ENCODE measurements at regions not wholly inside any gene's neighbourhood (a gene's known extent, or its start where the extent isn't known, plus 50 kb on each side); places are given as distances from the start of the nearest gene placed in this dataset.

DNA sequence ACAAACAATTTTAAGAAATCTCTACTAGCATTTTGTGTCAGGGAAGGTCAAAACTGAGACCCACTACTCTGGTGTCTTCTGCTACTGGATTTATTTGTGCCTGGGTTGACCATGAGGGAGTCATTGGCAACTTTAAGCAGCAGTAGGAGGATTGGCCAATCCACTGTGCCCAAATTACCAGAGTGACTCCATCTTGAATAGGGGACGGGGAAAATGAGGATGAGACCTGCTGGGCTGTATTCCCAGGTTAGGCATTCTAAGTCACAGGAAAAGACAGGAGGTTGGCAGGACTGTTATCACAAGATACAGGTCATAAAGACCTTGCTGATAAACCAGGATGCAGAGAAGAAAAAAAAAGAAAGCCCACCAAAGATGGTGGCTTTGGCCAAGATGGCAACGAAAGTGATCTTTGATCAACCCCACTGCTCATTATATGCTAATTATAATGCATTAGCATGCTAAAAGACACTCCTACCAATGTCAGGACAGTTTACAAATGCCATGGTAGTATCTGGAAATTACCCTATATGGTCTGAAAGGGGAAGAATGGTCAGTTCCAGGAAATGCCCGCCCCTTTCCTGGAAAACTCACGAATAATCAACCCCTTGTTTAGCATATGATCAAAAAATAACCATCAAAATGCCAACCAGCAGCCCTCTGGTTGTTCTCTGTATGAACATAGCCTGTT, 200.9 kb downstream of the LTN1 start (continued):
- TF ChIP-seq E2F1 (CRISPR knock-in tag; IDR thresholded peaks at IDR 0.05): no peak
- peak; percentile 93 for TF ChIP-seq ZBTB17 (CRISPR knock-in tag; IDR thresholded peaks at IDR 0.05)
- TF ChIP-seq MEF2D (tag; conservative IDR thresholded peaks at IDR 0.05; ENCODE audit: low read depth): peak; percentile 81
- TF ChIP-seq ZNF311 (CRISPR knock-in tag; IDR thresholded peaks at IDR 0.05): peak; percentile 90
- no peak for TF ChIP-seq TAF1 (IDR thresholded peaks at IDR 0.05; ENCODE audit: control insufficient read depth, extremely low read depth, insufficient read depth, low read length, severe bottlenecking)
- TF ChIP-seq, protein P1, sequence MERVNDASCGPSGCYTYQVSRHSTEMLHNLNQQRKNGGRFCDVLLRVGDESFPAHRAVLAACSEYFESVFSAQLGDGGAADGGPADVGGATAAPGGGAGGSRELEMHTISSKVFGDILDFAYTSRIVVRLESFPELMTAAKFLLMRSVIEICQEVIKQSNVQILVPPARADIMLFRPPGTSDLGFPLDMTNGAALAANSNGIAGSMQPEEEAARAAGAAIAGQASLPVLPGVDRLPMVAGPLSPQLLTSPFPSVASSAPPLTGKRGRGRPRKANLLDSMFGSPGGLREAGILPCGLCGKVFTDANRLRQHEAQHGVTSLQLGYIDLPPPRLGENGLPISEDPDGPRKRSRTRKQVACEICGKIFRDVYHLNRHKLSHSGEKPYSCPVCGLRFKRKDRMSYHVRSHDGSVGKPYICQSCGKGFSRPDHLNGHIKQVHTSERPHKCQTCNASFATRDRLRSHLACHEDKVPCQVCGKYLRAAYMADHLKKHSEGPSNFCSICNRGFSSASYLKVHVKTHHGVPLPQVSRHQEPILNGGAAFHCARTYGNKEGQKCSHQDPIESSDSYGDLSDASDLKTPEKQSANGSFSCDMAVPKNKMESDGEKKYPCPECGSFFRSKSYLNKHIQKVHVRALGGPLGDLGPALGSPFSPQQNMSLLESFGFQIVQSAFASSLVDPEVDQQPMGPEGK (CRISPR knock-in tag; IDR thresholded peaks at IDR 0.05; ENCODE audit: borderline replicate concordance): peak; percentile 90; the same call in 1 of the 2 replicates
- peak; percentile 43; the same call in 1 of the 2 replicates for TF ChIP-seq PTTG1 (tag; IDR thresholded peaks at IDR 0.05; ENCODE audit: low read depth)
- TF ChIP-seq RHOXF2B (CRISPR knock-in tag; conservative IDR thresholded peaks at IDR 0.05): no peak
- TF ChIP-seq ZNF507 (tag; conservative IDR thresholded peaks at IDR 0.05): peak; percentile 65
- TF ChIP-seq, protein P2, sequence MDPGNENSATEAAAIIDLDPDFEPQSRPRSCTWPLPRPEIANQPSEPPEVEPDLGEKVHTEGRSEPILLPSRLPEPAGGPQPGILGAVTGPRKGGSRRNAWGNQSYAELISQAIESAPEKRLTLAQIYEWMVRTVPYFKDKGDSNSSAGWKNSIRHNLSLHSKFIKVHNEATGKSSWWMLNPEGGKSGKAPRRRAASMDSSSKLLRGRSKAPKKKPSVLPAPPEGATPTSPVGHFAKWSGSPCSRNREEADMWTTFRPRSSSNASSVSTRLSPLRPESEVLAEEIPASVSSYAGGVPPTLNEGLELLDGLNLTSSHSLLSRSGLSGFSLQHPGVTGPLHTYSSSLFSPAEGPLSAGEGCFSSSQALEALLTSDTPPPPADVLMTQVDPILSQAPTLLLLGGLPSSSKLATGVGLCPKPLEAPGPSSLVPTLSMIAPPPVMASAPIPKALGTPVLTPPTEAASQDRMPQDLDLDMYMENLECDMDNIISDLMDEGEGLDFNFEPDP (CRISPR knock-in tag; IDR thresholded peaks at IDR 0.05): peak; percentile 92
- TF ChIP-seq, protein P3, sequence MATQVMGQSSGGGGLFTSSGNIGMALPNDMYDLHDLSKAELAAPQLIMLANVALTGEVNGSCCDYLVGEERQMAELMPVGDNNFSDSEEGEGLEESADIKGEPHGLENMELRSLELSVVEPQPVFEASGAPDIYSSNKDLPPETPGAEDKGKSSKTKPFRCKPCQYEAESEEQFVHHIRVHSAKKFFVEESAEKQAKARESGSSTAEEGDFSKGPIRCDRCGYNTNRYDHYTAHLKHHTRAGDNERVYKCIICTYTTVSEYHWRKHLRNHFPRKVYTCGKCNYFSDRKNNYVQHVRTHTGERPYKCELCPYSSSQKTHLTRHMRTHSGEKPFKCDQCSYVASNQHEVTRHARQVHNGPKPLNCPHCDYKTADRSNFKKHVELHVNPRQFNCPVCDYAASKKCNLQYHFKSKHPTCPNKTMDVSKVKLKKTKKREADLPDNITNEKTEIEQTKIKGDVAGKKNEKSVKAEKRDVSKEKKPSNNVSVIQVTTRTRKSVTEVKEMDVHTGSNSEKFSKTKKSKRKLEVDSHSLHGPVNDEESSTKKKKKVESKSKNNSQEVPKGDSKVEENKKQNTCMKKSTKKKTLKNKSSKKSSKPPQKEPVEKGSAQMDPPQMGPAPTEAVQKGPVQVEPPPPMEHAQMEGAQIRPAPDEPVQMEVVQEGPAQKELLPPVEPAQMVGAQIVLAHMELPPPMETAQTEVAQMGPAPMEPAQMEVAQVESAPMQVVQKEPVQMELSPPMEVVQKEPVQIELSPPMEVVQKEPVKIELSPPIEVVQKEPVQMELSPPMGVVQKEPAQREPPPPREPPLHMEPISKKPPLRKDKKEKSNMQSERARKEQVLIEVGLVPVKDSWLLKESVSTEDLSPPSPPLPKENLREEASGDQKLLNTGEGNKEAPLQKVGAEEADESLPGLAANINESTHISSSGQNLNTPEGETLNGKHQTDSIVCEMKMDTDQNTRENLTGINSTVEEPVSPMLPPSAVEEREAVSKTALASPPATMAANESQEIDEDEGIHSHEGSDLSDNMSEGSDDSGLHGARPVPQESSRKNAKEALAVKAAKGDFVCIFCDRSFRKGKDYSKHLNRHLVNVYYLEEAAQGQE (IDR thresholded peaks at IDR 0.05; ENCODE audit: borderline replicate concordance): no peak
- TF ChIP-seq, protein P3 (CRISPR knock-in tag; IDR thresholded peaks at IDR 0.05; ENCODE audit: low read depth): 0 out of 2 replicates have a peak, but pooled peaks have one; percentile 41
